GM18861 (cell line): ENCODE measurements at regions not wholly inside any gene's neighbourhood (a gene's known extent, or its start where the extent isn't known, plus 50 kb on each side); places are given as distances from the start of the nearest gene placed in this dataset.

ENCODE experiments used
- ATAC-seq: cut with Tn5 transposase; IDR thresholded peaks from one replicate; pipeline ENCODE4 v1.9.1; 2021; ENCODE audit not compliant: unreplicated experiment

- ATAC-seq: no peak
Measured at GRCh38 chr13:105817498-105817897, 718.0 kb downstream of the EFNB2 start.

GRCh38 chr13:105816994-105817393 is 718.5 kb downstream of the EFNB2 start:
- ATAC-seq: no peak

GRCh38 chr13:105814902-105815250 is 720.6 kb downstream of the EFNB2 start:
- no peak for ATAC-seq

GRCh38 chr13:105814219-105814901 is 721.1 kb downstream of the EFNB2 start:
- ATAC-seq: no peak

GRCh38 chr13:105806628-105806920 is 728.9 kb downstream of the EFNB2 start:
- no peak for ATAC-seq

GRCh38 chr13:105805892-105806627 is 729.4 kb downstream of the EFNB2 start:
- no peak for ATAC-seq

- ATAC-seq: no peak
Measured at GRCh38 chr13:105804561-105805190, 730.8 kb downstream of the EFNB2 start.

- no peak for ATAC-seq
Measured at GRCh38 chr13:105799155-105799554, 736.3 kb downstream of the EFNB2 start.

- ATAC-seq: no peak
Measured at GRCh38 chr13:105798541-105798940, 736.9 kb downstream of the EFNB2 start.

GRCh38 chr13:105796081-105796480 is 739.4 kb downstream of the EFNB2 start:
- ATAC-seq: no peak

- no peak for ATAC-seq
Measured at GRCh38 chr13:105790923-105791322, 744.5 kb downstream of the EFNB2 start.

GRCh38 chr13:105788530-105788929 is 746.9 kb downstream of the EFNB2 start:
- no peak for ATAC-seq

GRCh38 chr13:105787632-105788031 is 747.8 kb downstream of the EFNB2 start:
- no peak for ATAC-seq

- ATAC-seq: no peak
Measured at GRCh38 chr13:105785436-105785835, 750.0 kb downstream of the EFNB2 start.

GRCh38 chr13:105783261-105783660 is 752.2 kb downstream of the EFNB2 start:
- ATAC-seq: no peak

- ATAC-seq: no peak
Measured at GRCh38 chr13:105778196-105778595, 757.3 kb downstream of the EFNB2 start.

- no peak for ATAC-seq
Measured at GRCh38 chr13:105774739-105775460, 760.6 kb downstream of the EFNB2 start.

- ATAC-seq: no peak
Measured at GRCh38 chr13:105773863-105774538, 761.5 kb downstream of the EFNB2 start.

GRCh38 chr13:105773241-105773640 is 762.2 kb downstream of the EFNB2 start:
- no peak for ATAC-seq

- no peak for ATAC-seq
Measured at GRCh38 chr13:105764486-105764885, 771.0 kb downstream of the EFNB2 start.

- ATAC-seq: no peak
Measured at GRCh38 chr13:105763851-105764250, 771.6 kb downstream of the EFNB2 start.
